BJ (cell line): ENCODE measurements at regions not wholly inside any gene's neighbourhood (a gene's known extent, or its start where the extent isn't known, plus 50 kb on each side); places are given as distances from the start of the nearest gene placed in this dataset.

Experiments
- CTCF ChIA-PET: fragments of 350-600 bp; formaldehyde crosslinking; extraction: SDS; loops from one replicate; lab custom pipeline; 2021; ENCODE audit warnings: antibody characterized with exemption, inconsistent platforms; lab: Yijun Ruan, JAX
- POLR2A ChIA-PET: fragments of 300-600 bp; sonication (Branson Sonifier 250); formaldehyde crosslinking; extraction: SDS; loops from one replicate; lab custom pipeline; 2021; ENCODE audit warnings: antibody characterized with exemption; lab: Charles Lee
- DNase-seq: peaks from one replicate; pipeline ENCODE4 v3.0.0-alpha.2; 2011; ENCODE audit warnings: low read depth
- H3K27me3 ChIP-seq: 2 replicates; pipeline ENCODE4 v1.6.0; 2011; ENCODE audit warnings: low read length; ENCODE audit not compliant: control insufficient read depth, insufficient read depth
- H3K36me3 ChIP-seq: 2 replicates; pipeline ENCODE4 v1.5.1; 2011; ENCODE audit warnings: low read length; ENCODE audit not compliant: control insufficient read depth, insufficient read depth
- H3K4me3 ChIP-seq: 2 replicates; pipeline ENCODE4 v1.5.1; 2011; ENCODE audit warnings: low read depth, mild to moderate bottlenecking, control low read depth, low read length
- TF ChIP-seq, protein P1 (sequence below): IDR thresholded peaks from 2 replicates; pipeline ENCODE4 v1.5.1; 2011; ENCODE audit warnings: low read depth, mild to moderate bottlenecking, control low read depth, inconsistent platforms, low read length, moderate library complexity; ENCODE audit not compliant: insufficient read depth

- Histone ChIP-seq H3K27me3 (no peaks in the 10 kb centered on the region), H3K4me3 (no peak overlapping the region), H3K36me3 (no peaks in the 10 kb centered on the region)
- ChIA-PET POLR2A (no interaction called here), CTCF (interaction anchor here (1.1 kb wide), 1 partner anchor 643 kb away, joined by 3 read pairs; no protein-coding TSS in a partner anchor)
- TF ChIP-seq, protein P1, sequence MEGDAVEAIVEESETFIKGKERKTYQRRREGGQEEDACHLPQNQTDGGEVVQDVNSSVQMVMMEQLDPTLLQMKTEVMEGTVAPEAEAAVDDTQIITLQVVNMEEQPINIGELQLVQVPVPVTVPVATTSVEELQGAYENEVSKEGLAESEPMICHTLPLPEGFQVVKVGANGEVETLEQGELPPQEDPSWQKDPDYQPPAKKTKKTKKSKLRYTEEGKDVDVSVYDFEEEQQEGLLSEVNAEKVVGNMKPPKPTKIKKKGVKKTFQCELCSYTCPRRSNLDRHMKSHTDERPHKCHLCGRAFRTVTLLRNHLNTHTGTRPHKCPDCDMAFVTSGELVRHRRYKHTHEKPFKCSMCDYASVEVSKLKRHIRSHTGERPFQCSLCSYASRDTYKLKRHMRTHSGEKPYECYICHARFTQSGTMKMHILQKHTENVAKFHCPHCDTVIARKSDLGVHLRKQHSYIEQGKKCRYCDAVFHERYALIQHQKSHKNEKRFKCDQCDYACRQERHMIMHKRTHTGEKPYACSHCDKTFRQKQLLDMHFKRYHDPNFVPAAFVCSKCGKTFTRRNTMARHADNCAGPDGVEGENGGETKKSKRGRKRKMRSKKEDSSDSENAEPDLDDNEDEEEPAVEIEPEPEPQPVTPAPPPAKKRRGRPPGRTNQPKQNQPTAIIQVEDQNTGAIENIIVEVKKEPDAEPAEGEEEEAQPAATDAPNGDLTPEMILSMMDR: no peak
- no peak for DNase-seq
These were observed 568.1 kb downstream of the KCNJ3 start for GRCh38 chr2:155266583-155266982.

GRCh38 chr2:155266109-155266508, 567.6 kb downstream of the KCNJ3 start:
- H3K36me3 ChIP-seq: no peaks in the 10 kb centered on the region
- H3K4me3 ChIP-seq: no peak overlapping the region
- DNase-seq: no peak
- CTCF ChIA-PET: interaction anchor here (1.1 kb wide), 1 partner anchor 643 kb away, joined by 3 read pairs; no protein-coding TSS in a partner anchor
- POLR2A ChIA-PET: no interaction called here
- no peaks in the 10 kb centered on the region for H3K27me3 ChIP-seq
- TF ChIP-seq, protein P1: no peak

GRCh38 chr2:155256803-155257202, 558.3 kb downstream of the KCNJ3 start:
- POLR2A ChIA-PET: no interaction called here
- CTCF ChIA-PET: no interaction called here
- no peaks in the 10 kb centered on the region for H3K27me3 ChIP-seq
- H3K4me3 ChIP-seq: no peak overlapping the region
- no peaks in the 10 kb centered on the region for H3K36me3 ChIP-seq
- DNase-seq: no peak
- TF ChIP-seq, protein P1: no peak

DNA sequence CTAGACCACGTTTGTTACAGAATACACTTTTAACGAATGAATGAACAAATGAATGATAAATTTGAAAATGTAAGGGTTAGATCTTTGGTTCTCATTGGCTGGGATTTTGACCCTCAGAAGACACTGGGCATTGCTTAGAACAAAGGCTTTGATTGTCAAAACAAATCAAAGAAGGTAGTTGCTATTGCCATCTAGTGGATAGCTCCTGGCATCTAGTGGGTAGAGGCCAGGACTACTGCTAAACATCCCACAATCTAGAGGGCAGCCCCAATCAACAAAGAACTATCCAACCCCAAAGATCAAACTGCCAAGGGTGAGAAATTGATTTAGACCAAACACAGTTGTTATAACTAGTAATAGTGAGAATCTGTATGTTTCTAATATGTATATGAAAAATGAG, 552.3 kb downstream of the KCNJ3 start:
- ChIA-PET CTCF (interaction anchor here (0.7 to 0.8 kb wide), 2 partner anchors 607 to 624 kb away, joined by 3 to 4 read pairs; no protein-coding TSS in a partner anchor), POLR2A (no interaction called here)
- H3K27me3 ChIP-seq: no peaks in the 10 kb centered on the region
- no peaks in the 10 kb centered on the region for H3K36me3 ChIP-seq
- H3K4me3 ChIP-seq: no peak overlapping the region
- no peak for DNase-seq
- TF ChIP-seq, protein P1: peak; percentile 47

GRCh38 chr2:155240176-155240575, 541.7 kb downstream of the KCNJ3 start:
- Histone ChIP-seq H3K27me3 (no peaks in the 10 kb centered on the region), H3K4me3 (no peak overlapping the region), H3K36me3 (no peaks in the 10 kb centered on the region)
- no peak for DNase-seq
- TF ChIP-seq, protein P1: no peak
- ChIA-PET POLR2A (no interaction called here), CTCF (no interaction called here)
